Smooth muscle cell (in vitro differentiated cells): ENCODE measurements at regions not wholly inside any gene's neighbourhood (a gene's known extent, or its start where the extent isn't known, plus 50 kb on each side); places are given as distances from the start of the nearest gene placed in this dataset.

ENCODE experiments used
- DNase-seq: peaks from one replicate; lab custom pipeline; 2025; ENCODE audit not compliant: unreplicated experiment; lab: John Stamatoyannopoulos, UW
- H2AFZ ChIP-seq: fragments of 200-600 bp; sonication (generic); 2 replicates; pipeline ENCODE4 v1.6.0; 2016; ENCODE audit warnings: antibody characterized with exemption, low read depth, mild to moderate bottlenecking
- H3F3A ChIP-seq: fragments of 200-600 bp; sonication (generic); 2 replicates; pipeline ENCODE4 v1.6.0; 2017; ENCODE audit warnings: antibody characterized with exemption, low read depth
- H3K27ac ChIP-seq: fragments of 200-600 bp; sonication (generic); 2 replicates; pipeline ENCODE4 v1.5.1; 2016; ENCODE audit warnings: low read depth, mild to moderate bottlenecking
- H3K27me3 ChIP-seq: fragments of 200-600 bp; sonication (generic); 2 replicates; pipeline ENCODE4 v1.6.1; 2016; ENCODE audit warnings: low read depth, mild to moderate bottlenecking
- H3K36me3 ChIP-seq: fragments of 200-600 bp; sonication (generic); 2 replicates; pipeline ENCODE4 v1.5.1; 2016; ENCODE audit warnings: low read depth
- H3K4me1 ChIP-seq: fragments of 200-600 bp; sonication (generic); 2 replicates; pipeline ENCODE4 v1.5.1; 2016; ENCODE audit warnings: low read depth
- H3K4me2 ChIP-seq: fragments of 200-600 bp; sonication (generic); 2 replicates; pipeline ENCODE4 v1.6.0; 2016; ENCODE audit warnings: mild to moderate bottlenecking
- H3K4me3 ChIP-seq: fragments of 200-600 bp; sonication (generic); 2 replicates; pipeline ENCODE4 v1.5.1; 2016; ENCODE audit warnings: mild to moderate bottlenecking
- H3K79me2 ChIP-seq: fragments of 200-600 bp; sonication (generic); 2 replicates; pipeline ENCODE4 v1.6.0; 2016; ENCODE audit warnings: low read depth, mild to moderate bottlenecking
- H3K9ac ChIP-seq: fragments of 200-600 bp; sonication (generic); 2 replicates; pipeline ENCODE4 v1.6.0; 2016; ENCODE audit warnings: low read depth
- H3K9me3 ChIP-seq: fragments of 200-600 bp; sonication (generic); replicated peaks from 2 replicates; pipeline ENCODE4 v1.5.1; 2016; ENCODE audit warnings: low read depth
- H4K20me1 ChIP-seq: fragments of 200-600 bp; sonication (generic); 2 replicates; pipeline ENCODE4 v1.6.0; 2016; ENCODE audit warnings: low read depth
- WGBS: methylation state at CpG from one replicate; pipeline ENCODE4 v1.1.7; 2016; ENCODE audit warnings: low lambda C conversion rate; 5-methylcytosine and 5-hydroxymethylcytosine counted together
- TF ChIP-seq, protein P1 (sequence below): fragments of 200-600 bp; sonication (generic); IDR thresholded peaks from 2 replicates; pipeline ENCODE4 v1.5.1; 2017; ENCODE audit warnings: borderline replicate concordance, mild to moderate bottlenecking, antibody characterized with exemption; ENCODE audit not compliant: insufficient read depth, poor library complexity, severe bottlenecking

- Histone ChIP-seq H3K9me3 (no peaks in the 10 kb centered on the region), H3K27me3 (no peaks in the 10 kb centered on the region), H2AFZ (no peak overlapping the region), H3F3A (peaks cover 19% of the 10 kb centered on the region), H3K4me1 (peaks cover 7% of the 10 kb centered on the region), H3K4me3 (no peak overlapping the region), H3K9ac (no peak overlapping the region), H3K79me2 (no peaks in the 10 kb centered on the region), H4K20me1 (no peaks in the 10 kb centered on the region), H3K27ac (no peak overlapping the region), H3K36me3 (no peaks in the 10 kb centered on the region), H3K4me2 (no peak overlapping the region)
- 94% methylated on average over 8 of the region's 8 CpGs for WGBS
- no peak for DNase-seq
- TF ChIP-seq, protein P1, sequence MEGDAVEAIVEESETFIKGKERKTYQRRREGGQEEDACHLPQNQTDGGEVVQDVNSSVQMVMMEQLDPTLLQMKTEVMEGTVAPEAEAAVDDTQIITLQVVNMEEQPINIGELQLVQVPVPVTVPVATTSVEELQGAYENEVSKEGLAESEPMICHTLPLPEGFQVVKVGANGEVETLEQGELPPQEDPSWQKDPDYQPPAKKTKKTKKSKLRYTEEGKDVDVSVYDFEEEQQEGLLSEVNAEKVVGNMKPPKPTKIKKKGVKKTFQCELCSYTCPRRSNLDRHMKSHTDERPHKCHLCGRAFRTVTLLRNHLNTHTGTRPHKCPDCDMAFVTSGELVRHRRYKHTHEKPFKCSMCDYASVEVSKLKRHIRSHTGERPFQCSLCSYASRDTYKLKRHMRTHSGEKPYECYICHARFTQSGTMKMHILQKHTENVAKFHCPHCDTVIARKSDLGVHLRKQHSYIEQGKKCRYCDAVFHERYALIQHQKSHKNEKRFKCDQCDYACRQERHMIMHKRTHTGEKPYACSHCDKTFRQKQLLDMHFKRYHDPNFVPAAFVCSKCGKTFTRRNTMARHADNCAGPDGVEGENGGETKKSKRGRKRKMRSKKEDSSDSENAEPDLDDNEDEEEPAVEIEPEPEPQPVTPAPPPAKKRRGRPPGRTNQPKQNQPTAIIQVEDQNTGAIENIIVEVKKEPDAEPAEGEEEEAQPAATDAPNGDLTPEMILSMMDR, result no peak
Observed at GRCh38 chr11:47913529-47914244, 65.5 kb upstream of the NUP160 start.

- Histone ChIP-seq H3K9ac (no peak overlapping the region), H3K27me3 (no peaks in the 10 kb centered on the region), H3K9me3 (no peaks in the 10 kb centered on the region), H4K20me1 (no peaks in the 10 kb centered on the region), H3K4me2 (no peak overlapping the region), H3K36me3 (no peaks in the 10 kb centered on the region), H3K4me1 (peaks cover 7% of the 10 kb centered on the region), H3K79me2 (no peaks in the 10 kb centered on the region), H3F3A (peaks cover 15% of the 10 kb centered on the region), H3K27ac (no peak overlapping the region), H3K4me3 (no peak overlapping the region), H2AFZ (no peak overlapping the region)
- TF ChIP-seq, protein P1, result no peak
- WGBS, result 69% methylated on average over 6 of the region's 6 CpGs
- no peak for DNase-seq
Observed at GRCh38 chr11:47912843-47913437, 64.8 kb upstream of the NUP160 start.

DNA sequence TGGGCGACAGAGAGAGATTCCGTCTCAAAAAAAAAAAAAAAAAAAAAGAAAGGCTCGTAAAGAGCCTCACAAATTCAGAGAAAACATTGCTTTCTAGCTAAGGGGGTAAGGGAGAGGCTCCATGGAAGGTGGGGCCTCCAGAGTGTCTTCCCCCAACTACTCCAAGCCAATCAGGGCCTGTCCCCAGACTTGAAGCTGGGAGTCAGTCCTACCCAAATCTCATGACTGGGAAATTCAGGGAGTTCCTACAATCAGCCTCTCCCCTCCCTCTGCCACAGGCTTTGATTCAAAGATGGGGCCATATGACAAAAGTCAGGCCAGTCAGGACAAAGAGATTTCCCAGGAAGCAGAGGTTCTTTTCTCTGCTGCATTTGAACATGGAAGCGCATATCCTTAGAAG, 63.0 kb upstream of the NUP160 start:
- H4K20me1 ChIP-seq, result no peaks in the 10 kb centered on the region
- H3K4me2 ChIP-seq, result no peak overlapping the region
- H3K79me2 ChIP-seq, result no peaks in the 10 kb centered on the region
- no peaks in the 10 kb centered on the region for H3K27me3 ChIP-seq
- no peak overlapping the region for H2AFZ ChIP-seq
- H3F3A ChIP-seq, result no peaks in the 10 kb centered on the region
- H3K36me3 ChIP-seq, result no peaks in the 10 kb centered on the region
- TF ChIP-seq, protein P1, result no peak
- 92% methylated on average over 3 of the region's 4 CpGs for WGBS
- H3K9me3 ChIP-seq, result no peaks in the 10 kb centered on the region
- DNase-seq, result no peak
- no peak overlapping the region for H3K27ac ChIP-seq
- H3K4me3 ChIP-seq, result no peak overlapping the region
- no peak overlapping the region for H3K9ac ChIP-seq
- peaks cover under 1% of the 10 kb centered on the region for H3K4me1 ChIP-seq

DNA sequence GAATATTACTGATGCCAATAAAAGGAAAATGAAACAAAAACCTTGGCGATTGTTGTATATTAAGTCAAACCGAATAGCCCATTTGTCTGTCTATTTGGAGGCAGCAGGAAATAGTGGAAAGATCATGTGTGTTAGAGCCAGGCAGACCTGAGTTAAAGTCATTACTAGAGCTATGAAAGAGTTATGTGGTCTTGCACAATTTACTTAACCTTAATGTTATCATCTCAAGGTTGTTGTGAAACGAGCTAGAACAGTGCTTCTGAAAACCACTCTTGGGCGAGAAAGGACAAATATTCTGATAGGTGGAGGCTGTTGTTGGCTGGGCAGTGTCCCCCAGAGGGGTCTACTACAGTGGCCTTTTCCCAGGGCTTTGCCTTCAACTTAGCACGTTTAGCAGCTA, 60.0 kb upstream of the NUP160 start:
- Histone ChIP-seq H3K9me3 (no peaks in the 10 kb centered on the region), H2AFZ (no peak overlapping the region), H3K27me3 (no peaks in the 10 kb centered on the region), H4K20me1 (no peaks in the 10 kb centered on the region), H3K4me1 (no peaks in the 10 kb centered on the region), H3F3A (no peaks in the 10 kb centered on the region), H3K4me3 (no peak overlapping the region), H3K36me3 (no peaks in the 10 kb centered on the region), H3K4me2 (no peak overlapping the region), H3K9ac (no peak overlapping the region), H3K79me2 (no peaks in the 10 kb centered on the region), H3K27ac (no peak overlapping the region)
- DNase-seq, result no peak
- TF ChIP-seq, protein P1, result no peak
- 83% methylated on average over 5 of the region's 5 CpGs for WGBS
